ENCODE measurements at regions not wholly inside any gene's neighbourhood (a gene's known extent, or its start where the extent isn't known, plus 50 kb on each side); places are given as distances from the start of the nearest gene placed in this dataset.
"Not testable (repeated sequence)": the region's sequence is repeated elsewhere in the genome, so short reads cannot be mapped to it uniquely, and the experiment has no call there.

DNA sequence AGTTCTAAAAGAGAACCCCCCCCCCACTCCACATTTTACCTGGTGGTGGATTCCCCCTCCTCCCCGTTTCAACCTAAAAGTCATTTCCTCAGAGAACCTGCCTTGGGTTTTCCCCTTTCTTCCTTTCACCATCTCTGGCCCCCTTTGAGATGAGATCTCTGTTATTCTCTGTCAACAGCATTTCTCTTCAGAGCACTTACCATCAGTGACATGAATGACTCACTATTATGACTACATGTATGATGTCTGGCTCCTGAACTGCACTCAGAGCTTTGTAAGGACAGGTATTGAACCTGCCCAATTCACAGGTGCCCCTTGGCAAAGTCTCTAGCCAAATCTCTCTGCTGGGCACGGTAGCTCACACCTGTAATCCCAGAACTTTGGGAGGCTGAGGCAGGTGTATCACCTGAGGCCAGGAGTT is 61.4 kb upstream of the JARID2 start:
- in situ Hi-C loops (cut with MboI; ENCODE audit: low sequenced_read_pairs in 4 of 4) (no loop called here), intact Hi-C loops (cut with DNase I; ENCODE audit: low total_unique reads) (no loop called here)
- Histone ChIP-seq H3K4me1 (no peaks in the 10 kb centered on the region), H3K4me3 (no peak overlapping the region), H3K27me3 (no peaks in the 10 kb centered on the region), H3K36me3 (no peaks in the 10 kb centered on the region), H3K9me3 (no peaks in the 10 kb centered on the region), H3K27ac (no peak overlapping the region)
- TF ChIP-seq, protein P1, sequence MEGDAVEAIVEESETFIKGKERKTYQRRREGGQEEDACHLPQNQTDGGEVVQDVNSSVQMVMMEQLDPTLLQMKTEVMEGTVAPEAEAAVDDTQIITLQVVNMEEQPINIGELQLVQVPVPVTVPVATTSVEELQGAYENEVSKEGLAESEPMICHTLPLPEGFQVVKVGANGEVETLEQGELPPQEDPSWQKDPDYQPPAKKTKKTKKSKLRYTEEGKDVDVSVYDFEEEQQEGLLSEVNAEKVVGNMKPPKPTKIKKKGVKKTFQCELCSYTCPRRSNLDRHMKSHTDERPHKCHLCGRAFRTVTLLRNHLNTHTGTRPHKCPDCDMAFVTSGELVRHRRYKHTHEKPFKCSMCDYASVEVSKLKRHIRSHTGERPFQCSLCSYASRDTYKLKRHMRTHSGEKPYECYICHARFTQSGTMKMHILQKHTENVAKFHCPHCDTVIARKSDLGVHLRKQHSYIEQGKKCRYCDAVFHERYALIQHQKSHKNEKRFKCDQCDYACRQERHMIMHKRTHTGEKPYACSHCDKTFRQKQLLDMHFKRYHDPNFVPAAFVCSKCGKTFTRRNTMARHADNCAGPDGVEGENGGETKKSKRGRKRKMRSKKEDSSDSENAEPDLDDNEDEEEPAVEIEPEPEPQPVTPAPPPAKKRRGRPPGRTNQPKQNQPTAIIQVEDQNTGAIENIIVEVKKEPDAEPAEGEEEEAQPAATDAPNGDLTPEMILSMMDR (IDR thresholded peaks at IDR 0.05 in 4 of 5, conservative IDR thresholded peaks at IDR 0.05 in 1 of 5) = no peak
- no peak for TF ChIP-seq POLR2A (IDR thresholded peaks at IDR 0.05)
- no peak for DNase-seq
- ATAC-seq = no peak

DNA sequence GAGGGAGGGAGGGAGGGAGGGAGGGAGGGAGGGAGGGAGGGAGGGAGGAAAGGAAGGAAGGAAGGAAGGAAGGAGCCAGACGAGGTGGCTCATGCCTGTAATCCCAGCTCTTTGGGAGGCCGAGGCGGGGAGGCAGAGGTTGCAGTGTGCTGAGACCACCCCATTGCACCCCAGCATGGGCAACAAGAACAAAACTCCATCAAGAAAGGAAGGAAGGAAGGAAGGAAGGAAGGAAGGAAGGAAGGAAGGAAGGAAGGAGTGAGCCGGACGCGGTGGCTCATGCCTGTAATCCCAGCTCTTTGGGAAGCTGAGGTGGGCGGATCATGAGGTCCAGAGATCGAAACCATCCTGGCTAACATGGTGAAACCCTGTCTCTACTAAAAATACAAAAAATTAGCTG is 60.8 kb upstream of the JARID2 start:
- in situ Hi-C loops (cut with MboI; ENCODE audit: low sequenced_read_pairs in 4 of 4); intact Hi-C loops (cut with DNase I; ENCODE audit: low total_unique reads); H3K36me3 ChIP-seq; ATAC-seq; H3K4me3 ChIP-seq; H3K27me3 ChIP-seq; H3K27ac ChIP-seq; DNase-seq; H3K9me3 ChIP-seq; H3K4me1 ChIP-seq: not testable (repeated sequence)

DNA sequence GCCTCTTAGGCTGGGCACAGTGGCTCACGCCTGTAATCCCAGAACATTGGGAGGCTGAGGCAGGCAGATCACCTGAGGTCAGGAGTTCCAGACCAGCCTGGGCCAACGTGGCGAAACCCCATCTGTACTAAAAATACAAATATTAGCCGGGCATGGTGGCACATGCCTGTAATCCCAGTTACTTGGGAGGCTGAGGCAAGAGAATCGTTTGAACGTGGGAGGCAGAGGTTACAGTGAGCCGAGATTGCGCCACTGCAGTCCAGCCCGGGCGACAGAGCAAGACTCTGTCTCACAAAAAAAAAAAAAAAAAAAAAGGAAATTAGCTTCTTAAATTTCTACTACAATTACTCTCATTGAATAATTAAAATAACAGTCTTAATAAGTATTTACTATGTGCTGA is 52.4 kb upstream of the JARID2 start:
- ATAC-seq; in situ Hi-C loops (cut with MboI; ENCODE audit: low sequenced_read_pairs in 4 of 4); DNase-seq: not testable (repeated sequence)

DNA sequence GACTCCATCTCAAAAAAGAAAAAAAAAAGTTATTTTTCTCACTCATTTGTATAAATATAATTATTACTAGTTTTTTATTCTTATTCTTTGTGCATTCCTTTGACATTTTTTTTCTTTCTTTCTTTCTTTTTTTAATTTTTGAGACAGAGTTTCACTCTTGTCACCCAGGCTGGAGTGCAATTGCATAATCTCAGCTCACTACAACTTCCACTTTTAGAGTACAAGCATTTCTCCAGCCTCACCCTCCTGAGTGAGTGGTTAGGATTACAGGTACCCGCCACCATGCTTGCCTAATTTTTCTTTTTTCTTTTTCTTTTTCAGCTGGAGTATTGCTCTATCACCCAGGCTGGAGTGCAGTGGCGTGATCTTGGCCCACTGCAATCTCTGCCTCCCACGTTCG is 51.4 kb upstream of the JARID2 start:
- H3K27me3 ChIP-seq = no peaks in the 10 kb centered on the region
- no peak for TF ChIP-seq POLR2A (IDR thresholded peaks at IDR 0.05)
- TF ChIP-seq, protein P1 (IDR thresholded peaks at IDR 0.05 in 4 of 5, conservative IDR thresholded peaks at IDR 0.05 in 1 of 5) = no peak
- no peaks in the 10 kb centered on the region for H3K9me3 ChIP-seq
- intact Hi-C loops (cut with DNase I; ENCODE audit: low total_unique reads) = no loop called here
- ATAC-seq (no peak), DNase-seq (no peak)
- H3K36me3 ChIP-seq = no peaks in the 10 kb centered on the region
- H3K27ac ChIP-seq = no peak overlapping the region
- in situ Hi-C loops (cut with MboI; ENCODE audit: low sequenced_read_pairs in 4 of 4) = no loop called here
- no peaks in the 10 kb centered on the region for H3K4me1 ChIP-seq
- no peak overlapping the region for H3K4me3 ChIP-seq

More for the DNA sequence above, 52.4 kb upstream of the JARID2 start:
- H3K36me3 ChIP-seq; H3K27me3 ChIP-seq; H3K4me3 ChIP-seq; H3K4me1 ChIP-seq; intact Hi-C loops (cut with DNase I; ENCODE audit: low total_unique reads); H3K9me3 ChIP-seq; H3K27ac ChIP-seq: not testable (repeated sequence)
